Mesothelial cell of epicardium (in vitro differentiated cells): ENCODE measurements at regions not wholly inside any gene's neighbourhood (a gene's known extent, or its start where the extent isn't known, plus 50 kb on each side); places are given as distances from the start of the nearest gene placed in this dataset.

ENCODE experiments used
- DNase-seq, 2 experiments: peaks; one replicate each; pipeline ENCODE4 v3.0.0; 2021; ENCODE audit warnings: low spot score in 2 of 2; ENCODE audit not compliant: unreplicated experiment in 2 of 2
- H3K27ac Mint-ChIP-seq: 2 replicates; pipeline ENCODE4 v1.8.0; 2021; ENCODE audit warnings: mixed read lengths
- H3K27me3 Mint-ChIP-seq: 2 replicates; pipeline ENCODE4 v1.8.0; 2021; ENCODE audit warnings: low read depth, mixed read lengths
- H3K36me3 Mint-ChIP-seq: 2 replicates; pipeline ENCODE4 v1.8.0; 2021; ENCODE audit warnings: mixed read lengths
- H3K4me1 Mint-ChIP-seq: 2 replicates; pipeline ENCODE4 v1.8.0; 2021; ENCODE audit warnings: mixed read lengths
- H3K4me3 Mint-ChIP-seq: 2 replicates; pipeline ENCODE4 v1.8.0; 2021; ENCODE audit warnings: mild to moderate bottlenecking, moderate library complexity, mixed read lengths
- H3K9me3 Mint-ChIP-seq: 2 replicates; pipeline ENCODE4 v1.8.0; 2021; ENCODE audit warnings: mixed read lengths
- TF ChIP-seq, protein P1 (sequence below): fragments of 200-600 bp; sonication (generic); IDR thresholded peaks from one replicate; pipeline ENCODE4 v1.5.0; 2021; ENCODE audit warnings: antibody characterized with exemption; ENCODE audit not compliant: unreplicated experiment

DNA sequence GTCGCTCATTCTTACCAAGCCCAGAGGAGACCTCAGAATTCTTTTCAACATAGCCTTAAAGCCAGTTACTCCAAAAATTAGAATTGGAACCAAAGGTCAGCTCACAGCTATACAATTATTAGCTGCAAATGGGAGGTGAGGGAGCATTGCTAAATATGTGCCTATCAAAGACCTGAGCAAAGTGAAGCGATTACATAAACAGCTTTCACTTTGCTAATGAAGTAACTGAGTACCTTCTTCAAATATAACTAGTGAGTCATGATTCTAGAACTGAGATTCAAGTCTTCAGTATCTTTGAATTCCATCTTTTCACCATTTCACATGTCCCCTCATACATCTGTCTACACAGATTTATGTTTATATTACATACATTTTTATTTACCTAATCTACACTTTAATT is 122.6 kb downstream of the P2RY1 start:
- H3K4me3 Mint-ChIP-seq = no peak overlapping the region
- no peak for DNase-seq
- no peaks in the 10 kb centered on the region for H3K27me3 Mint-ChIP-seq
- TF ChIP-seq, protein P1, sequence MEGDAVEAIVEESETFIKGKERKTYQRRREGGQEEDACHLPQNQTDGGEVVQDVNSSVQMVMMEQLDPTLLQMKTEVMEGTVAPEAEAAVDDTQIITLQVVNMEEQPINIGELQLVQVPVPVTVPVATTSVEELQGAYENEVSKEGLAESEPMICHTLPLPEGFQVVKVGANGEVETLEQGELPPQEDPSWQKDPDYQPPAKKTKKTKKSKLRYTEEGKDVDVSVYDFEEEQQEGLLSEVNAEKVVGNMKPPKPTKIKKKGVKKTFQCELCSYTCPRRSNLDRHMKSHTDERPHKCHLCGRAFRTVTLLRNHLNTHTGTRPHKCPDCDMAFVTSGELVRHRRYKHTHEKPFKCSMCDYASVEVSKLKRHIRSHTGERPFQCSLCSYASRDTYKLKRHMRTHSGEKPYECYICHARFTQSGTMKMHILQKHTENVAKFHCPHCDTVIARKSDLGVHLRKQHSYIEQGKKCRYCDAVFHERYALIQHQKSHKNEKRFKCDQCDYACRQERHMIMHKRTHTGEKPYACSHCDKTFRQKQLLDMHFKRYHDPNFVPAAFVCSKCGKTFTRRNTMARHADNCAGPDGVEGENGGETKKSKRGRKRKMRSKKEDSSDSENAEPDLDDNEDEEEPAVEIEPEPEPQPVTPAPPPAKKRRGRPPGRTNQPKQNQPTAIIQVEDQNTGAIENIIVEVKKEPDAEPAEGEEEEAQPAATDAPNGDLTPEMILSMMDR = no peak
- no peak overlapping the region for H3K27ac Mint-ChIP-seq
- H3K4me1 Mint-ChIP-seq = peaks cover 3% of the 10 kb centered on the region
- H3K36me3 Mint-ChIP-seq = no peaks in the 10 kb centered on the region
- no peaks in the 10 kb centered on the region for H3K9me3 Mint-ChIP-seq

DNA sequence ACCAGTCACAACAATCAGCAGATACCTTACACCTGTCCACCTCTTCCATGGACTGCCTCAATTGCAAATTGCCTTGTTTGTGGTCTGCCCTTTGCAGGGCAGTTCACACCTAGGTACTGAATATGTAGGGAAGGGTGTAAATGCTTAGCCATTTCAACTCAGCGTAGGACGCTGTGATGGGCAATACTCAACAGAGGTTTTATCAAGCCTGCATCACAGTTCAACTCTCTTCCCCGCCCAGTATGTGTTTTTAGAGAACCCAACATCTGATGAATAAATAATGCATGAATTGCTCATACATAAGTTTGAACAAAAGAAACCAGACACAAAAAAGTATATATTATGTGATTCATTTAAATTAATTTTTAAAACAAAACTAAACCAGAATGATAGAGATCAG is 124.4 kb downstream of the P2RY1 start:
- Mint-ChIP-seq H3K4me3 (no peak overlapping the region), H3K4me1 (peaks cover 3% of the 10 kb centered on the region), H3K27me3 (no peaks in the 10 kb centered on the region), H3K36me3 (no peaks in the 10 kb centered on the region), H3K27ac (no peak overlapping the region), H3K9me3 (peaks cover 3% of the 10 kb centered on the region)
- TF ChIP-seq, protein P1 = no peak
- no peak for DNase-seq

DNA sequence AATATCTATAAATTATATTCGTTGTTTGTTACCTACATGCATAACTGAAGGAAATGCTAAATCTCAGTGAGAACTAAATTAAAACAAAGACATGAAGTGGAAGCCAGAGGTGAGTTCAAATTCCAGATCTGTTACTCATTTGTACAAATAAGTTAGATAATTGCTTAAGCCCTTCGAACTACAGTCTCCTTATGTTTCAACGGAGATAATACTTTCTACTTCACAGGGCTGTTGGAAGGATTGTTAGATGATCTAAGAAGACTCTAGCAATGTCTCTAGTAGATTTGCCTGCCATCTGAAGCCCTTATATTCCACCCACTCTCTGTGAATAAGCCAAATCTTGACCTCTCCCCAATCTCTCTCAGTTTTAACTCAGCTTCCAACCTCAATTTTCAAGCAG is 125.8 kb downstream of the P2RY1 start:
- Mint-ChIP-seq H3K27me3 (no peaks in the 10 kb centered on the region), H3K36me3 (no peaks in the 10 kb centered on the region), H3K4me3 (no peak overlapping the region), H3K9me3 (peaks cover 10% of the 10 kb centered on the region), H3K27ac (no peak overlapping the region), H3K4me1 (peaks cover 3% of the 10 kb centered on the region)
- TF ChIP-seq, protein P1 = no peak
- DNase-seq = no peak

DNA sequence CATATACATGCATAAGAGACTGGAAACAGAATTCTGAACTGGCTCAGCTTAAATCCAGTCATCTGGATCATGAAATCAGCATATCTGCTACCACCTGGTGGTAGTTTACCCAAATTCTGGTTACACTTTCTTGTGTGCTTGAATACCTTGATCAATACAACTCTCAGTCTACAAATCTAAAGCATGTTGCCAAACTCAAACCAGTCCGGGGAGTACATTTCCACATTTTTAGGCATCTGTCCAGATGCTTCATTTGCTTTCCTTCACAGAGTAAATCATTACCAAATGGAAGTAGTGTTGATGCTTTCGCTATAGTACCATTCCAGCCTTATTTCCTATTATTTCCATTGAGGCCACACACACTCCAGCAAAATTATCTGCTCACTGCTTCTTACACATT is 126.4 kb downstream of the P2RY1 start:
- Mint-ChIP-seq H3K9me3 (peaks cover 12% of the 10 kb centered on the region), H3K36me3 (no peaks in the 10 kb centered on the region), H3K4me1 (peaks cover 3% of the 10 kb centered on the region), H3K27me3 (no peaks in the 10 kb centered on the region), H3K4me3 (no peak overlapping the region), H3K27ac (no peak overlapping the region)
- DNase-seq = no peak
- TF ChIP-seq, protein P1 = peak; percentile 35

DNA sequence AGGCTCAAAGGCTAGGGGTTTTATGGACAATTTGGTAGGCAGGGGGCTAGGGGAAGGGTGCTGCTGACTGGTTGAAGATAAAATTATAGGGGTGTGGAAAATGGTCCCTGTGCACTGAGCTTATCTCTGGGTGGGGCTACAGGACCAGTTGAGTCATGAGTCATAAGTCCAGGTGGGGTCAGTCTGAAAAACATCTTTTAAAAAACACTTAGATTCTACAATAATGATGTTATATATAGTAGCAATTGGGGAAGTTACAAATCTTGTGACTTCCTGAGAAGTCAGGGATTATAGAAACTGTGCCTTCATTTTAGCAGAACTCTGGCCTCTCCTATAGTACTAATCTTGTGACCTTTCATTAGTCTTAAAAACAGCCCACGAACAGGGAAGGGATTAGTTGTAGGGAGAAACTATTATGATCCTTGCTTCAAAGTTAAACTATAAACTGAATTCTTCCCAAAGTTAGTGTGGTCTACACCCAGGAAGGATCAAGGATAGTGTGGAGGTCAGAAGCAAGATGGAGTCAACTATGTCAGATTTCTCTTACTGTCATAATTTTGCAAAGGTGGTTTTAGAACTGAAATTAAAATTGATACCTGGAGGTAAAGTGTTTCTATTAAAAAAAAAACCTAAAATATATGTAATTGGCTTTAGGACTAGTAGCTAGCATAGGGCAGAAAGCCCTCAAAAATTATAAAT is 130.1 kb downstream of the P2RY1 start:
- peaks cover 2% of the 10 kb centered on the region for H3K4me1 Mint-ChIP-seq
- H3K27me3 Mint-ChIP-seq = no peaks in the 10 kb centered on the region
- H3K27ac Mint-ChIP-seq = no peak overlapping the region
- no peak for DNase-seq
- no peak overlapping the region for H3K4me3 Mint-ChIP-seq
- peaks cover 12% of the 10 kb centered on the region for H3K9me3 Mint-ChIP-seq
- TF ChIP-seq, protein P1 = no peak
- H3K36me3 Mint-ChIP-seq = no peaks in the 10 kb centered on the region
